ENCODE measurements at regions not wholly inside any gene's neighbourhood (a gene's known extent, or its start where the extent isn't known, plus 50 kb on each side); places are given as distances from the start of the nearest gene placed in this dataset.

- H3K27ac ChIP-seq (ENCODE audit: low read depth, low read length, poor library complexity, severe bottlenecking), result no peak overlapping the region
- H3K36me3 ChIP-seq (ENCODE audit: insufficient read depth, low read length), result no peaks in the 10 kb centered on the region
- H3K9me2 ChIP-seq (ENCODE audit: insufficient read depth, low read length), result no peaks in the 10 kb centered on the region
- ChIA-PET CTCF (ENCODE audit: unreplicated experiment) (interaction anchor here (1.2 kb wide), 1 partner anchor 178 kb away, joined by 11 read pairs; no protein-coding TSS in a partner anchor), POLR2A (interaction anchor here (0.7 kb wide), 2 partner anchors 32 to 158 kb away, joined by 3 read pairs; no protein-coding TSS in a partner anchor)
- no peaks in the 10 kb centered on the region for H3K79me2 ChIP-seq (ENCODE audit: insufficient read depth, low read depth, low read length)
- intact Hi-C loops (cut with micrococcal nuclease; ENCODE audit: unreplicated experiment), result loop anchor here (1.0 to 2.0 kb wide), 2 partner anchors 163 to 180 kb away; no protein-coding TSS in a partner anchor
- no peaks in the 10 kb centered on the region for H3K4me1 ChIP-seq (ENCODE audit: insufficient read depth, low read length, poor library complexity, severe bottlenecking)
- TF ChIP-seq EZH2phosphoT487 (IDR thresholded peaks at IDR 0.05; ENCODE audit: borderline replicate concordance, low read depth, low read length), result no peak
- TF ChIP-seq CTCF (conservative IDR thresholded peaks at IDR 0.05; ENCODE audit: low read length), result peak; percentile 87
- no peak overlapping the region for H3K4me3 ChIP-seq (ENCODE audit: low read depth, low read length, poor library complexity, severe bottlenecking)
- H3K4me2 ChIP-seq (ENCODE audit: low read length), result peak overlapping the region; percentile 21; the same call in 1 of the 2 replicates
- no TSS peak for BruUV-seq (replicated peaks)
- H4K20me1 ChIP-seq (ENCODE audit: insufficient read depth, low read length), result no peaks in the 10 kb centered on the region
- peak overlapping the region; percentile 26; the same call in 1 of the 2 replicates for H2AFZ ChIP-seq (ENCODE audit: low read length)
- H3K9me3 ChIP-seq (ENCODE audit: low read length), result no peaks in the 10 kb centered on the region
- DNase-seq (ENCODE audit: low spot score), result peak; percentile 43
Observed at GRCh38 chr7:95690367-95690947, 81.9 kb upstream of the DYNC1I1 start.

GRCh38 chr7:95688931-95689495 is 83.3 kb upstream of the DYNC1I1 start:
- Histone ChIP-seq H3K79me2 (ENCODE audit: insufficient read depth, low read depth, low read length) (no peaks in the 10 kb centered on the region), H3K9me3 (ENCODE audit: low read length) (no peaks in the 10 kb centered on the region), H3K4me3 (ENCODE audit: low read depth, low read length, poor library complexity, severe bottlenecking) (no peak overlapping the region), H2AFZ (ENCODE audit: low read length) (no peak overlapping the region), H3K4me2 (ENCODE audit: low read length) (no peak overlapping the region), H3K27ac (ENCODE audit: low read depth, low read length, poor library complexity, severe bottlenecking) (no peak overlapping the region), H3K9me2 (ENCODE audit: insufficient read depth, low read length) (no peaks in the 10 kb centered on the region), H3K36me3 (ENCODE audit: insufficient read depth, low read length) (no peaks in the 10 kb centered on the region), H3K4me1 (ENCODE audit: insufficient read depth, low read length, poor library complexity, severe bottlenecking) (no peaks in the 10 kb centered on the region), H4K20me1 (ENCODE audit: insufficient read depth, low read length) (no peaks in the 10 kb centered on the region)
- POLR2A ChIA-PET, result no interaction called here
- TF ChIP-seq CTCF (conservative IDR thresholded peaks at IDR 0.05; ENCODE audit: low read length) (no peak), EZH2phosphoT487 (IDR thresholded peaks at IDR 0.05; ENCODE audit: borderline replicate concordance, low read depth, low read length) (no peak)
- no peak for DNase-seq (ENCODE audit: low spot score)
- CTCF ChIA-PET (ENCODE audit: unreplicated experiment), result interaction anchor here (1.6 kb wide), 1 partner anchor 178 kb away, joined by 5 read pairs; no protein-coding TSS in a partner anchor
- intact Hi-C loops (cut with micrococcal nuclease; ENCODE audit: unreplicated experiment), result no loop called here
- no TSS peak for BruUV-seq (replicated peaks)

Measured in OCI-LY7 (cell line).